Panc1 (cell line): ENCODE measurements at regions not wholly inside any gene's neighbourhood (a gene's known extent, or its start where the extent isn't known, plus 50 kb on each side); places are given as distances from the start of the nearest gene placed in this dataset.

Experiments
- POLR2AphosphoS5 ChIP-seq: IDR thresholded peaks from 2 replicates; pipeline ENCODE4 v1.6.1; 2012; ENCODE audit warnings: mild to moderate bottlenecking, low read depth, low read length, moderate library complexity
- REST ChIP-seq, 2 experiments: IDR thresholded peaks; 2 replicates each; pipeline ENCODE4 v1.6.1; 2011 to 2012; ENCODE audit warnings: low read depth in 2 of 2, control low read depth in 1 of 2, low read length in 1 of 2, mild to moderate bottlenecking in 1 of 2, moderate library complexity in 1 of 2; ENCODE audit not compliant: insufficient read depth in 1 of 2
- TCF7L2 ChIP-seq: IDR thresholded peaks from 2 replicates; pipeline ENCODE4 v1.6.1; 2011; ENCODE audit warnings: mild to moderate bottlenecking, low read depth, low read length, inconsistent platforms
- TF ChIP-seq, protein P1 (sequence below): fragments of 450-650 bp; IDR thresholded peaks from 2 replicates; pipeline ENCODE4 v1.5.1; 2017; ENCODE audit warnings: mild to moderate bottlenecking

GRCh38 chr7:41252957-41253356, 449.9 kb downstream of the INHBA start:
- TF ChIP-seq, protein P1, sequence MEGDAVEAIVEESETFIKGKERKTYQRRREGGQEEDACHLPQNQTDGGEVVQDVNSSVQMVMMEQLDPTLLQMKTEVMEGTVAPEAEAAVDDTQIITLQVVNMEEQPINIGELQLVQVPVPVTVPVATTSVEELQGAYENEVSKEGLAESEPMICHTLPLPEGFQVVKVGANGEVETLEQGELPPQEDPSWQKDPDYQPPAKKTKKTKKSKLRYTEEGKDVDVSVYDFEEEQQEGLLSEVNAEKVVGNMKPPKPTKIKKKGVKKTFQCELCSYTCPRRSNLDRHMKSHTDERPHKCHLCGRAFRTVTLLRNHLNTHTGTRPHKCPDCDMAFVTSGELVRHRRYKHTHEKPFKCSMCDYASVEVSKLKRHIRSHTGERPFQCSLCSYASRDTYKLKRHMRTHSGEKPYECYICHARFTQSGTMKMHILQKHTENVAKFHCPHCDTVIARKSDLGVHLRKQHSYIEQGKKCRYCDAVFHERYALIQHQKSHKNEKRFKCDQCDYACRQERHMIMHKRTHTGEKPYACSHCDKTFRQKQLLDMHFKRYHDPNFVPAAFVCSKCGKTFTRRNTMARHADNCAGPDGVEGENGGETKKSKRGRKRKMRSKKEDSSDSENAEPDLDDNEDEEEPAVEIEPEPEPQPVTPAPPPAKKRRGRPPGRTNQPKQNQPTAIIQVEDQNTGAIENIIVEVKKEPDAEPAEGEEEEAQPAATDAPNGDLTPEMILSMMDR, result no peak
- TF ChIP-seq POLR2AphosphoS5 (no peak), TCF7L2 (no peak), REST (IDR thresholded peaks at IDR 0.05; ENCODE audit: insufficient read depth in 1 of 2, low read depth in 2 of 2, low read length in 1 of 2) (no peak)
